GM18507 (cell line): ENCODE measurements at regions not wholly inside any gene's neighbourhood (a gene's known extent, or its start where the extent isn't known, plus 50 kb on each side); places are given as distances from the start of the nearest gene placed in this dataset.

Experiments used
- DNase-seq: peaks from one replicate; pipeline ENCODE4 v3.0.0; 2011; ENCODE audit warnings: low read depth; ENCODE audit not compliant: insufficient read length; ENCODE audit errors: extremely low spot score
- FAIRE-seq: peaks from 2 replicates; lab custom pipeline; 2011; peaks lifted over from hg19 to GRCh38; lab: Jason Lieb, UNC

- no peak for DNase-seq
- FAIRE-seq: no peak
Observed at GRCh38 chr7:94332571-94332970, 62.1 kb upstream of the COL1A2 start.

GRCh38 chr7:94333810-94334209 lies 60.9 kb upstream of the COL1A2 start:
- DNase-seq: no peak
- no peak for FAIRE-seq

GRCh38 chr7:94335586-94335985 lies 59.1 kb upstream of the COL1A2 start:
- FAIRE-seq: no peak
- no peak for DNase-seq

- FAIRE-seq (no peak), DNase-seq (no peak)
Observed at GRCh38 chr7:94336009-94336408, 58.7 kb upstream of the COL1A2 start.

- FAIRE-seq (no peak), DNase-seq (no peak)
Observed at GRCh38 chr7:94338921-94339371, 55.7 kb upstream of the COL1A2 start.

- FAIRE-seq: no peak
- DNase-seq: no peak
Observed at GRCh38 chr7:94344826-94345225, 49.9 kb upstream of the COL1A2 start.
